ENCODE measurements at regions not wholly inside any gene's neighbourhood (a gene's known extent, or its start where the extent isn't known, plus 50 kb on each side); places are given as distances from the start of the nearest gene placed in this dataset.
"Not testable (repeated sequence)": the region's sequence is repeated elsewhere in the genome, so short reads cannot be mapped to it uniquely, and the experiment has no call there.

- no peaks in the 10 kb centered on the region for H3K27me3 ChIP-seq (replicated peaks; ENCODE audit: insufficient read depth)
- DNase-seq (ENCODE audit: low spot score) (no peak), ATAC-seq (ENCODE audit: insufficient number of reproducible peaks, low FRiP score, low read depth) (no peak)
- no peaks in the 10 kb centered on the region for H3K36me3 ChIP-seq
- no peak overlapping the region for H3K4me3 ChIP-seq
- H3K9me3 ChIP-seq: no peaks in the 10 kb centered on the region
- no peak for TF ChIP-seq CTCF (IDR thresholded peaks at IDR 0.05)
- no peaks in the 10 kb centered on the region for H3K4me1 ChIP-seq (ENCODE audit: control insufficient read depth in 1 of 2, low read depth in 2 of 2)
- H3K27ac ChIP-seq: no peak overlapping the region
Measured at GRCh38 chr12:5276327-5276880, 155.5 kb upstream of the NTF3 start.

- ATAC-seq (ENCODE audit: insufficient number of reproducible peaks, low FRiP score, low read depth): no peak
- no peak for TF ChIP-seq CTCF (IDR thresholded peaks at IDR 0.05)
- no peak overlapping the region for H3K27ac ChIP-seq
- no peaks in the 10 kb centered on the region for H3K27me3 ChIP-seq (replicated peaks; ENCODE audit: insufficient read depth)
- DNase-seq (ENCODE audit: low spot score): no peak
- no peaks in the 10 kb centered on the region for H3K9me3 ChIP-seq
- no peaks in the 10 kb centered on the region for H3K36me3 ChIP-seq
- H3K4me1 ChIP-seq (ENCODE audit: control insufficient read depth in 1 of 2, low read depth in 2 of 2): no peaks in the 10 kb centered on the region
- H3K4me3 ChIP-seq: no peak overlapping the region
Measured at GRCh38 chr12:5280086-5280485, 151.8 kb upstream of the NTF3 start.

GRCh38 chr12:5290368-5290767 is 141.5 kb upstream of the NTF3 start:
- not testable (repeated sequence) for H3K4me1 ChIP-seq (ENCODE audit: control insufficient read depth in 1 of 2, low read depth in 2 of 2); H3K27ac ChIP-seq; H3K36me3 ChIP-seq; DNase-seq (ENCODE audit: low spot score); H3K9me3 ChIP-seq; H3K27me3 ChIP-seq (replicated peaks; ENCODE audit: insufficient read depth); ATAC-seq (ENCODE audit: insufficient number of reproducible peaks, low FRiP score, low read depth); H3K4me3 ChIP-seq

- ATAC-seq (ENCODE audit: insufficient number of reproducible peaks, low FRiP score, low read depth): no peak
- no peaks in the 10 kb centered on the region for H3K27me3 ChIP-seq (replicated peaks; ENCODE audit: insufficient read depth)
- no peak overlapping the region for H3K4me3 ChIP-seq
- H3K36me3 ChIP-seq: no peaks in the 10 kb centered on the region
- no peaks in the 10 kb centered on the region for H3K9me3 ChIP-seq
- DNase-seq (ENCODE audit: low spot score): no peak
- H3K27ac ChIP-seq: no peak overlapping the region
- TF ChIP-seq CTCF (IDR thresholded peaks at IDR 0.05): no peak
- H3K4me1 ChIP-seq (ENCODE audit: control insufficient read depth in 1 of 2, low read depth in 2 of 2): no peaks in the 10 kb centered on the region
Measured at GRCh38 chr12:5292651-5293050, 139.3 kb upstream of the NTF3 start.

GRCh38 chr12:5293773-5294172 is 138.1 kb upstream of the NTF3 start:
- H3K36me3 ChIP-seq: no peaks in the 10 kb centered on the region
- DNase-seq (ENCODE audit: low spot score): no peak
- no peaks in the 10 kb centered on the region for H3K4me1 ChIP-seq (ENCODE audit: control insufficient read depth in 1 of 2, low read depth in 2 of 2)
- TF ChIP-seq CTCF (IDR thresholded peaks at IDR 0.05): no peak
- H3K4me3 ChIP-seq: no peak overlapping the region
- ATAC-seq (ENCODE audit: insufficient number of reproducible peaks, low FRiP score, low read depth): no peak
- no peaks in the 10 kb centered on the region for H3K27me3 ChIP-seq (replicated peaks; ENCODE audit: insufficient read depth)
- no peak overlapping the region for H3K27ac ChIP-seq
- no peaks in the 10 kb centered on the region for H3K9me3 ChIP-seq

All from thoracic aorta (tissue), 2 donors.